Hematopoietic multipotent progenitor cell (in vitro differentiated cells): ENCODE measurements at regions not wholly inside any gene's neighbourhood (a gene's known extent, or its start where the extent isn't known, plus 50 kb on each side); places are given as distances from the start of the nearest gene placed in this dataset.
"Not testable (repeated sequence)": the region's sequence is repeated elsewhere in the genome, so short reads cannot be mapped to it uniquely, and the experiment has no call there.

Source experiments
- DNase-seq, 3 donors: peaks; one replicate each; pipeline ENCODE4 v3.0.0-alpha.2; 2011 to 2015; ENCODE audit warnings: low read depth in 2 of 3, low spot score in 2 of 3

GRCh38 chr11:127805771-127806170 is 781.6 kb downstream of the ETS1 start:
- DNase-seq, result no peak

GRCh38 chr11:127804747-127805400 is 782.5 kb downstream of the ETS1 start:
- DNase-seq, result no peak

GRCh38 chr11:127803755-127804154 is 783.6 kb downstream of the ETS1 start:
- DNase-seq, result no peak

- no peak for DNase-seq
Measured at GRCh38 chr11:127800989-127801688, 786.2 kb downstream of the ETS1 start.

GRCh38 chr11:127795326-127795725 is 792.0 kb downstream of the ETS1 start:
- DNase-seq, result no peak

GRCh38 chr11:127791844-127792243 is 791.3 kb upstream of the KIRREL3 start:
- DNase-seq, result no peak

- DNase-seq, result no peak
Measured at GRCh38 chr11:127790592-127790991, 790.0 kb upstream of the KIRREL3 start.

GRCh38 chr11:127789927-127790326 is 789.4 kb upstream of the KIRREL3 start:
- peak in 2 of 3 donors; percentile 43 to 68 for DNase-seq

GRCh38 chr11:127772938-127773337 is 772.4 kb upstream of the KIRREL3 start:
- DNase-seq, result not testable (repeated sequence)

- DNase-seq, result not testable (repeated sequence)
Measured at GRCh38 chr11:127768931-127769330, 768.4 kb upstream of the KIRREL3 start.

GRCh38 chr11:127766734-127767133 is 766.2 kb upstream of the KIRREL3 start:
- DNase-seq, result no peak

GRCh38 chr11:127738771-127739286 is 738.3 kb upstream of the KIRREL3 start:
- no peak for DNase-seq

GRCh38 chr11:127737499-127737898 is 736.9 kb upstream of the KIRREL3 start:
- DNase-seq, result no peak

- DNase-seq, result peak in 2 of 3 donors; percentile 90 to 98
Measured at GRCh38 chr11:127733552-127733951, 733.0 kb upstream of the KIRREL3 start.

- no peak for DNase-seq
Measured at GRCh38 chr11:127726367-127726766, 725.8 kb upstream of the KIRREL3 start.

GRCh38 chr11:127723714-127724113 is 723.1 kb upstream of the KIRREL3 start:
- DNase-seq, result no peak

- DNase-seq, result no peak
Measured at GRCh38 chr11:127713226-127713625, 712.7 kb upstream of the KIRREL3 start.

- no peak for DNase-seq
Measured at GRCh38 chr11:127711748-127712147, 711.2 kb upstream of the KIRREL3 start.

- DNase-seq, result no peak
Measured at GRCh38 chr11:127710831-127711230, 710.3 kb upstream of the KIRREL3 start.

- DNase-seq, result no peak
Measured at GRCh38 chr11:127709960-127710359, 709.4 kb upstream of the KIRREL3 start.

GRCh38 chr11:127693686-127694085 is 693.1 kb upstream of the KIRREL3 start:
- no peak for DNase-seq

- no peak for DNase-seq
Measured at GRCh38 chr11:127683321-127683720, 682.8 kb upstream of the KIRREL3 start.
